H1 (cell line): ENCODE measurements at regions not wholly inside any gene's neighbourhood (a gene's known extent, or its start where the extent isn't known, plus 50 kb on each side); places are given as distances from the start of the nearest gene placed in this dataset.

Experiments
- CTCF ChIP-seq, 3 experiments: IDR thresholded peaks; 1 replicate in 2 of 3; 2 replicates in 1 of 3; pipeline versions ENCODE4 v1.5.1 to v1.6.1; 2011; ENCODE audit warnings: low read length in 3 of 3, mild to moderate bottlenecking in 3 of 3, inconsistent platforms in 2 of 3, low read depth in 1 of 3, moderate library complexity in 1 of 3; ENCODE audit not compliant: insufficient read depth in 1 of 3; ENCODE audit errors: control extremely low read depth in 1 of 3
- GABPA ChIP-seq: IDR thresholded peaks from 2 replicates; pipeline ENCODE4 v1.6.1; 2011; ENCODE audit warnings: mild to moderate bottlenecking, low read length, moderate library complexity, borderline replicate concordance; ENCODE audit not compliant: insufficient read depth
- TEAD4 ChIP-seq: IDR thresholded peaks from 2 replicates; pipeline ENCODE4 v1.6.1; 2012; ENCODE audit warnings: low read depth, low read length, inconsistent platforms, mixed read lengths

- no peak for TF ChIP-seq CTCF (IDR thresholded peaks at IDR 0.05; ENCODE audit: control extremely low read depth in 1 of 3, insufficient read depth in 1 of 3, low read depth in 1 of 3, low read length in 3 of 3)
- TF ChIP-seq GABPA: no peak
- TF ChIP-seq TEAD4: no peak
- TF ChIP-seq, all 59 proteins: peak for 0
Observed at GRCh38 chr20:23195636-23196035, 109.5 kb upstream of the CD93 start (continued).
